ENCODE measurements at regions not wholly inside any gene's neighbourhood (a gene's known extent, or its start where the extent isn't known, plus 50 kb on each side); places are given as distances from the start of the nearest gene placed in this dataset.

GRCh38 chr6:134689177-134689576 is 260.7 kb downstream of the ALDH8A1 start:
- Histone ChIP-seq H2AK5ac (ENCODE audit: low read length, severe bottlenecking) (no peak overlapping the region), H3K27me3 (ENCODE audit: control insufficient read depth in 1 of 2, insufficient read depth in 1 of 2, low read length in 2 of 2) (peaks cover 0 to 8% of the 10 kb centered on the region in 2 experiments), H2BK15ac (ENCODE audit: low read depth, poor library complexity, severe bottlenecking) (no peak overlapping the region), H3K4me1 (ENCODE audit: control insufficient read depth, insufficient read depth, low read depth, low read length) (no peaks in the 10 kb centered on the region), H3K4ac (ENCODE audit: low read depth in 1 of 2, low read length in 2 of 2) (no peak overlapping the region), H3K9me3 (ENCODE audit: control insufficient read depth, low read length) (no peaks in the 10 kb centered on the region), H2BK12ac (ENCODE audit: low read length in 2 of 2) (no peak overlapping the region), H4K8ac (ENCODE audit: low read length) (no peak overlapping the region), H3K36me3 (ENCODE audit: control insufficient read depth in 1 of 2, insufficient read depth in 2 of 2, low read depth in 1 of 2, low read length in 2 of 2) (no peaks in the 10 kb centered on the region), H3K27ac (ENCODE audit: low read length, poor library complexity, severe bottlenecking) (no peak overlapping the region), H3K9ac (ENCODE audit: low read length) (no peak overlapping the region), H3K79me1 (replicated peaks; ENCODE audit: low read length, poor library complexity, severe bottlenecking) (no peaks in the 10 kb centered on the region), H2AFZ (ENCODE audit: low read depth, low read length) (no peak overlapping the region), H3K23ac (ENCODE audit: low read length in 2 of 2) (no peak overlapping the region), H3K18ac (ENCODE audit: low read depth in 1 of 2, low read length in 2 of 2) (no peak overlapping the region), H3K14ac (ENCODE audit: low read length in 2 of 2) (no peak overlapping the region), H4K91ac (ENCODE audit: low read length) (no peak overlapping the region), H3K4me3 (ENCODE audit: insufficient read depth in 1 of 2, low read depth in 1 of 2, low read length in 2 of 2) (no peak overlapping the region), H3K4me2 (ENCODE audit: low read length, poor library complexity, severe bottlenecking) (no peak overlapping the region), H2BK120ac (ENCODE audit: low read depth, low read length) (no peak overlapping the region), H2BK5ac (ENCODE audit: low read depth, low read length, poor library complexity, severe bottlenecking) (no peak overlapping the region)
- WGBS, result 66% methylated on average over 3 of the region's 4 CpGs
- DNase-seq, result no peak

- no peak overlapping the region for H4K8ac ChIP-seq (ENCODE audit: low read length)
- H3K14ac ChIP-seq (ENCODE audit: low read length in 2 of 2), result no peak overlapping the region
These were observed 263.8 kb downstream of the ALDH8A1 start for GRCh38 chr6:134686071-134686470.

GRCh38 chr6:134684423-134684795 is 265.5 kb downstream of the ALDH8A1 start:
- Histone ChIP-seq H3K18ac (ENCODE audit: low read depth in 1 of 2, low read length in 2 of 2) (no peak overlapping the region), H2BK12ac (ENCODE audit: low read length in 2 of 2) (no peak overlapping the region), H3K4me1 (ENCODE audit: control insufficient read depth, insufficient read depth, low read depth, low read length) (no peaks in the 10 kb centered on the region), H2AFZ (ENCODE audit: low read depth, low read length) (no peak overlapping the region), H3K9me3 (ENCODE audit: control insufficient read depth, low read length) (no peaks in the 10 kb centered on the region), H3K27me3 (ENCODE audit: control insufficient read depth in 1 of 2, insufficient read depth in 1 of 2, low read length in 2 of 2) (no peaks in the 10 kb centered on the region), H3K36me3 (ENCODE audit: control insufficient read depth in 1 of 2, insufficient read depth in 2 of 2, low read depth in 1 of 2, low read length in 2 of 2) (no peaks in the 10 kb centered on the region), H2BK120ac (ENCODE audit: low read depth, low read length) (no peak overlapping the region), H3K4me2 (ENCODE audit: low read length, poor library complexity, severe bottlenecking) (no peak overlapping the region), H3K4ac (ENCODE audit: low read depth in 1 of 2, low read length in 2 of 2) (no peak overlapping the region), H3K9ac (ENCODE audit: low read length) (no peak overlapping the region), H4K91ac (ENCODE audit: low read length) (no peak overlapping the region), H2BK15ac (ENCODE audit: low read depth, poor library complexity, severe bottlenecking) (no peak overlapping the region), H3K4me3 (ENCODE audit: insufficient read depth in 1 of 2, low read depth in 1 of 2, low read length in 2 of 2) (no peak overlapping the region), H3K14ac (ENCODE audit: low read length in 2 of 2) (no peak overlapping the region), H3K27ac (ENCODE audit: low read length, poor library complexity, severe bottlenecking) (no peak overlapping the region), H4K8ac (ENCODE audit: low read length) (no peak overlapping the region), H3K23ac (ENCODE audit: low read length in 2 of 2) (no peak overlapping the region), H3K79me1 (replicated peaks; ENCODE audit: low read length, poor library complexity, severe bottlenecking) (no peaks in the 10 kb centered on the region), H2BK5ac (ENCODE audit: low read depth, low read length, poor library complexity, severe bottlenecking) (no peak overlapping the region), H2AK5ac (ENCODE audit: low read length, severe bottlenecking) (no peak overlapping the region)
- 79% methylated on average over 2 of the region's 2 CpGs for WGBS
- no peak for DNase-seq

More at GRCh38 chr6:134686071-134686470, 263.8 kb downstream of the ALDH8A1 start:
- Histone ChIP-seq H3K27me3 (ENCODE audit: control insufficient read depth in 1 of 2, insufficient read depth in 1 of 2, low read length in 2 of 2) (peaks cover 0 to 8% of the 10 kb centered on the region in 2 experiments), H3K4me3 (ENCODE audit: insufficient read depth in 1 of 2, low read depth in 1 of 2, low read length in 2 of 2) (no peak overlapping the region), H2BK12ac (ENCODE audit: low read length in 2 of 2) (no peak overlapping the region), H3K9ac (ENCODE audit: low read length) (peak overlapping the region; percentile 18), H2AFZ (ENCODE audit: low read depth, low read length) (peak overlapping the region; percentile 27), H3K18ac (ENCODE audit: low read depth in 1 of 2, low read length in 2 of 2) (no peak overlapping the region), H2AK5ac (ENCODE audit: low read length, severe bottlenecking) (no peak overlapping the region), H3K4ac (ENCODE audit: low read depth in 1 of 2, low read length in 2 of 2) (peak overlapping the region in 1 of 2 experiments; percentile 16), H3K79me1 (replicated peaks; ENCODE audit: low read length, poor library complexity, severe bottlenecking) (no peaks in the 10 kb centered on the region), H3K23ac (ENCODE audit: low read length in 2 of 2) (no peak overlapping the region), H4K91ac (ENCODE audit: low read length) (no peak overlapping the region), H3K4me2 (ENCODE audit: low read length, poor library complexity, severe bottlenecking) (no peak overlapping the region), H2BK5ac (ENCODE audit: low read depth, low read length, poor library complexity, severe bottlenecking) (no peak overlapping the region), H3K4me1 (ENCODE audit: control insufficient read depth, insufficient read depth, low read depth, low read length) (no peaks in the 10 kb centered on the region), H3K27ac (ENCODE audit: low read length, poor library complexity, severe bottlenecking) (no peak overlapping the region), H3K36me3 (ENCODE audit: control insufficient read depth in 1 of 2, insufficient read depth in 2 of 2, low read depth in 1 of 2, low read length in 2 of 2) (no peaks in the 10 kb centered on the region), H2BK120ac (ENCODE audit: low read depth, low read length) (no peak overlapping the region), H3K9me3 (ENCODE audit: control insufficient read depth, low read length) (no peaks in the 10 kb centered on the region), H2BK15ac (ENCODE audit: low read depth, poor library complexity, severe bottlenecking) (no peak overlapping the region)
- WGBS, result 90% methylated on average over 2 of the region's 6 CpGs
- no peak for DNase-seq

GRCh38 chr6:134683783-134684422 is 266.0 kb downstream of the ALDH8A1 start:
- no peaks in the 10 kb centered on the region for H3K79me1 ChIP-seq (replicated peaks; ENCODE audit: low read length, poor library complexity, severe bottlenecking)
- H3K18ac ChIP-seq (ENCODE audit: low read depth in 1 of 2, low read length in 2 of 2), result no peak overlapping the region
- H3K27me3 ChIP-seq (ENCODE audit: control insufficient read depth in 1 of 2, insufficient read depth in 1 of 2, low read length in 2 of 2), result no peaks in the 10 kb centered on the region
- H3K9ac ChIP-seq (ENCODE audit: low read length), result peak overlapping the region; percentile 41
- peaks cover 1% of the 10 kb centered on the region for H3K4me1 ChIP-seq (ENCODE audit: control insufficient read depth, insufficient read depth, low read depth, low read length)
- H3K4ac ChIP-seq (ENCODE audit: low read depth in 1 of 2, low read length in 2 of 2), result no peak overlapping the region
- no peak overlapping the region for H3K4me2 ChIP-seq (ENCODE audit: low read length, poor library complexity, severe bottlenecking)
- no peak overlapping the region for H2AK5ac ChIP-seq (ENCODE audit: low read length, severe bottlenecking)
- DNase-seq, result peak; percentile 67
- no peak overlapping the region for H3K14ac ChIP-seq (ENCODE audit: low read length in 2 of 2)
- H2AFZ ChIP-seq (ENCODE audit: low read depth, low read length), result no peak overlapping the region
- no peak overlapping the region for H3K4me3 ChIP-seq (ENCODE audit: insufficient read depth in 1 of 2, low read depth in 1 of 2, low read length in 2 of 2)
- WGBS, result no CpG with 5 or more reads among the region's 2 CpGs
- no peak overlapping the region for H2BK12ac ChIP-seq (ENCODE audit: low read length in 2 of 2)
- H4K8ac ChIP-seq (ENCODE audit: low read length), result no peak overlapping the region
- H3K23ac ChIP-seq (ENCODE audit: low read length in 2 of 2), result no peak overlapping the region
- H2BK5ac ChIP-seq (ENCODE audit: low read depth, low read length, poor library complexity, severe bottlenecking), result no peak overlapping the region
- no peaks in the 10 kb centered on the region for H3K36me3 ChIP-seq (ENCODE audit: control insufficient read depth in 1 of 2, insufficient read depth in 2 of 2, low read depth in 1 of 2, low read length in 2 of 2)
- no peak overlapping the region for H4K91ac ChIP-seq (ENCODE audit: low read length)
- no peaks in the 10 kb centered on the region for H3K9me3 ChIP-seq (ENCODE audit: control insufficient read depth, low read length)
- no peak overlapping the region for H2BK120ac ChIP-seq (ENCODE audit: low read depth, low read length)
- H3K27ac ChIP-seq (ENCODE audit: low read length, poor library complexity, severe bottlenecking), result no peak overlapping the region
- no peak overlapping the region for H2BK15ac ChIP-seq (ENCODE audit: low read depth, poor library complexity, severe bottlenecking)

All from mesenchymal stem cell (in vitro differentiated cells and primary cell).